ENCODE measurements at regions not wholly inside any gene's neighbourhood (a gene's known extent, or its start where the extent isn't known, plus 50 kb on each side); places are given as distances from the start of the nearest gene placed in this dataset.
A peak's percentile ranks its signal among the peaks of the same experiment; 100 is the strongest.

DNA sequence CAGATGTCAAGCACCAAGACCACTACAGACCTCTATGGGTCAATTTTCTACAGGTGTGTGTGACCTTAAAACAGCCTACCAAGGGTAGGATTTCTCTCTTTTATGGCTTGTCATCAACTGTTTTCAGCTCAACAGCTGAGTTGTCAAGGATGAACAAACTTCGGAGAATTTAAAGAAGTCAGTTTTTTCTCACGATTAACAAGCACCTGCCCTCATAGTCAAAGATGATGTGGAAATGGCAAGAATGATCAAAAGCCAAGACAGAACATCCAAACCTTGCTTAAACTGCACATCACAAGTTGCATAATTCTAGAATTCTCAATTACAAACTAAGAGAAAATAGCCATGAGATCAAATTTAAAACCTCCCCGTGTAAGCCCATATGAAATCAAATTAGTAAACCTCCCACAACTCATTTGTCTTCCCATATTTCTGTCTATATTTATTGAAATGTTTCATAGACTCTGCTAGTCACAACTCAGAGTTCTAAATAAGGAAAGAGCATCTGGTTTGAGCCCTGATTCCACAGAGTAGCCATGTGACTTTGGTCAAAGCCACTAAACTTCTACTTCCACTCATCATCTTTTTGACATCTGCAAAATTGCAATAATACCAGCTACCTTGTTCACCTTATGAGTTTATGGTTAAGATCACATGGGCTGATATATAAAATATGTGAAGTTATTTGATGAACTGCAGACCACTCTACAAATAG is 521.5 kb upstream of the HTR2A start:
- no peaks in the 10 kb centered on the region for H3K27me3 ChIP-seq (replicated peaks; ENCODE audit: insufficient read depth)
- H3K79me2 ChIP-seq (ENCODE audit: insufficient read depth): no peaks in the 10 kb centered on the region
- no peak overlapping the region for H3K27ac ChIP-seq
- WGBS, 2 experiments (ENCODE audit: low coverage in 1 of 2, low lambda C conversion rate in 2 of 2, missing lambda C conversion rate in 2 of 2): 84 to 85% methylated on average over 3 of the region's 3 CpGs
- H3K9me2 ChIP-seq (ENCODE audit: insufficient read depth): no peaks in the 10 kb centered on the region
- no peak for DNase-seq
- H2AFZ ChIP-seq: no peak overlapping the region
- TF ChIP-seq EZH2 (IDR thresholded peaks at IDR 0.05; ENCODE audit: insufficient read depth, poor library complexity, severe bottlenecking): no peak
- TF ChIP-seq EZH2phosphoT487 (IDR thresholded peaks at IDR 0.05; ENCODE audit: insufficient read depth, low read depth): no peak
- H3K4me3 ChIP-seq: no peak overlapping the region
- H3K9ac ChIP-seq: no peak overlapping the region
- no peak overlapping the region for H3K4me2 ChIP-seq (ENCODE audit: unreplicated experiment)
- no peaks in the 10 kb centered on the region for H3K9me3 ChIP-seq (ENCODE audit: low read depth)
- H4K20me1 ChIP-seq (ENCODE audit: insufficient read depth): no peaks in the 10 kb centered on the region
- H3K4me1 ChIP-seq (ENCODE audit: insufficient read depth): peaks cover 19% of the 10 kb centered on the region
- peaks cover 20% of the 10 kb centered on the region for H3F3A ChIP-seq (ENCODE audit: insufficient read depth)
- in situ Hi-C loops (cut with MboI): no loop called here
- H3K36me3 ChIP-seq (ENCODE audit: low read depth): no peaks in the 10 kb centered on the region

DNA sequence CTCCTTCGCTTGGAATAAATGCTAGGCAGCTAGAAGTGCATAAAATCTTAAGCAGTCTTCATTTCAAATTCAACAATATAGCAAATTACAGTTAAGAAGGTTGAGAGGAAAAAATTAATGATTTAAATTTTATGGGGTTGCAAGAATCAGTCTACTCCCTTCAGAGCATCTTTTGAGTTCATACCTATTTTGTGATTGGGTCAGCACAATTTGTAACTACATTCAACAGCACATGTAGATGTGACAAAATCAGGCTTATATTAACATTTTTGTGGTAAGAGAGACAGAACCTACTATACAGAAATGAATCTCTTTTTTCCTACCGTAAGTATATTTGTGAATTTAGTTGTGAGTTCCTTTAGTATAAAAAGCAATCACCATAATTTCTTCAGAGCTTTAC is 520.6 kb upstream of the HTR2A start:
- Histone ChIP-seq H3K9me3 (ENCODE audit: low read depth) (no peaks in the 10 kb centered on the region), H3K36me3 (ENCODE audit: low read depth) (no peaks in the 10 kb centered on the region), H4K20me1 (ENCODE audit: insufficient read depth) (no peaks in the 10 kb centered on the region), H3K9me2 (ENCODE audit: insufficient read depth) (no peaks in the 10 kb centered on the region), H3K27ac (no peak overlapping the region), H3K4me3 (no peak overlapping the region), H2AFZ (no peak overlapping the region), H3K9ac (no peak overlapping the region), H3K79me2 (ENCODE audit: insufficient read depth) (no peaks in the 10 kb centered on the region), H3F3A (ENCODE audit: insufficient read depth) (peaks cover 20% of the 10 kb centered on the region), H3K4me2 (ENCODE audit: unreplicated experiment) (no peak overlapping the region), H3K4me1 (ENCODE audit: insufficient read depth) (peaks cover 26% of the 10 kb centered on the region), H3K27me3 (replicated peaks; ENCODE audit: insufficient read depth) (no peaks in the 10 kb centered on the region)
- 97 to 100% methylated on average over 2 of the region's 2 CpGs for WGBS, 2 experiments (ENCODE audit: low coverage in 1 of 2, low lambda C conversion rate in 2 of 2, missing lambda C conversion rate in 2 of 2)
- no peak for DNase-seq
- in situ Hi-C loops (cut with MboI): no loop called here
- TF ChIP-seq EZH2phosphoT487 (IDR thresholded peaks at IDR 0.05; ENCODE audit: insufficient read depth, low read depth) (no peak), EZH2 (IDR thresholded peaks at IDR 0.05; ENCODE audit: insufficient read depth, poor library complexity, severe bottlenecking) (no peak)

DNA sequence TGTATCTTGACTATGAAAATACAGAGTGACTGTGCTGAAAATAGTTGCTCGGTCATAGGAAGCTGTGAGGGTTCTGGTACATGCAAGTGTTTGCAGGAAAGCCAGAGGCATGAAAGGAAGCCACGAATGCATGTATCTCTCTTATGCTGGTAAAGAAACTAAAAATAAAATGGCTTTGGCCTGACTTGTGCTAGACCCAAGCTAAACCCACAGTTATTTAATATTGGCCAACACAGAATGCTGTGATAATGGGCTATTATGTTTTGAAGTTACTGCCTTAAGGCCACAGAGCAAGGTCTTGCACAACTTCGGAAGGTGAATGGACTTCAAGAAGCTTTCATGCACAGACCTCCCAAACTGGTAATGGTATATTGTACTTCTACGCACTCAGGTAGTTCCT is 518.2 kb upstream of the HTR2A start:
- no peak for TF ChIP-seq EZH2 (IDR thresholded peaks at IDR 0.05; ENCODE audit: insufficient read depth, poor library complexity, severe bottlenecking)
- Histone ChIP-seq H3K9me3 (ENCODE audit: low read depth) (no peaks in the 10 kb centered on the region), H3K36me3 (ENCODE audit: low read depth) (no peaks in the 10 kb centered on the region), H3K4me3 (no peak overlapping the region), H3K4me1 (ENCODE audit: insufficient read depth) (peaks cover 20% of the 10 kb centered on the region), H4K20me1 (ENCODE audit: insufficient read depth) (no peaks in the 10 kb centered on the region), H3K4me2 (ENCODE audit: unreplicated experiment) (no peak overlapping the region), H3K9me2 (ENCODE audit: insufficient read depth) (no peaks in the 10 kb centered on the region), H3K27ac (no peak overlapping the region), H3K27me3 (replicated peaks; ENCODE audit: insufficient read depth) (no peaks in the 10 kb centered on the region), H3K79me2 (ENCODE audit: insufficient read depth) (no peaks in the 10 kb centered on the region), H3K9ac (no peak overlapping the region), H2AFZ (no peak overlapping the region), H3F3A (ENCODE audit: insufficient read depth) (peaks cover 8% of the 10 kb centered on the region; the same call in 1 of the 2 replicates)
- DNase-seq: peak; percentile 16
- in situ Hi-C loops (cut with MboI): no loop called here
- 92 to 94% methylated on average over 4 of the region's 4 CpGs for WGBS, 2 experiments (ENCODE audit: low coverage in 1 of 2, low lambda C conversion rate in 2 of 2, missing lambda C conversion rate in 2 of 2)

DNA sequence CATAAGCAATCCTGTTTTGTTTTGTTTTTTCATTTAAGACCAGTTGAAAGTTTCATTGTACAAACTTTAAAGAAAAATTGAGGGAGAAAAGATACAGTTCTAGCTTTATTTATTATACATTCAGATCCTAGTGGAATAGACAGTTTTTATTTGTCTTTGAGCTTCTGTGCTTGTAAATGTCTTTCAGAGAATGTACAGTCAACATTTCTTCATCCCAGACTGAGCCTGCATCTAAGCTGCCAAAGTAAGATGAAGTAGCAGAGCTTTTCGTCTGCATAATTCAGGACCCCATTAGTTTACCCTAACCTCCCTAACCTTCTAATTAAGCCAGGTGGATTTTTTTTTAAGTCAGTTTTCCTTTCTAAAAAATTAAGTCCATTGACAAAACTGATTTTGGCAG is 516.7 kb upstream of the HTR2A start:
- H3K4me3 ChIP-seq: no peak overlapping the region
- in situ Hi-C loops (cut with MboI): no loop called here
- H3K4me2 ChIP-seq (ENCODE audit: unreplicated experiment): peak overlapping the region; percentile 37

More for the DNA sequence above, 516.7 kb upstream of the HTR2A start:
- DNase-seq: peak; percentile 16
- TF ChIP-seq EZH2 (IDR thresholded peaks at IDR 0.05; ENCODE audit: insufficient read depth, poor library complexity, severe bottlenecking): no peak
- no peak for TF ChIP-seq EZH2phosphoT487 (IDR thresholded peaks at IDR 0.05; ENCODE audit: insufficient read depth, low read depth)
- Histone ChIP-seq H2AFZ (no peak overlapping the region), H3K27me3 (replicated peaks; ENCODE audit: insufficient read depth) (no peaks in the 10 kb centered on the region), H3K9me2 (ENCODE audit: insufficient read depth) (no peaks in the 10 kb centered on the region), H3K27ac (no peak overlapping the region), H3K9ac (no peak overlapping the region), H3K9me3 (ENCODE audit: low read depth) (no peaks in the 10 kb centered on the region), H4K20me1 (ENCODE audit: insufficient read depth) (no peaks in the 10 kb centered on the region), H3F3A (ENCODE audit: insufficient read depth) (no peaks in the 10 kb centered on the region), H3K79me2 (ENCODE audit: insufficient read depth) (no peaks in the 10 kb centered on the region), H3K4me1 (ENCODE audit: insufficient read depth) (peaks cover 11% of the 10 kb centered on the region; the same call in 1 of the 2 replicates), H3K36me3 (ENCODE audit: low read depth) (no peaks in the 10 kb centered on the region)
- 22 to 43% methylated on average over 1 of the region's 1 CpG for WGBS, 2 experiments (ENCODE audit: low coverage in 1 of 2, low lambda C conversion rate in 2 of 2, missing lambda C conversion rate in 2 of 2)
